GM23248 (cell line): ENCODE measurements at regions not wholly inside any gene's neighbourhood (a gene's known extent, or its start where the extent isn't known, plus 50 kb on each side); places are given as distances from the start of the nearest gene placed in this dataset.

ENCODE experiments used
- EZH2 ChIP-seq: fragments of 200-600 bp; sonication (generic); IDR thresholded peaks from 2 replicates; pipeline ENCODE4 v1.6.1; 2018; ENCODE audit warnings: antibody characterized with exemption, mild to moderate bottlenecking; ENCODE audit not compliant: insufficient read depth, poor library complexity, severe bottlenecking
- EZH2phosphoT487 ChIP-seq: fragments of 200-600 bp; sonication (generic); IDR thresholded peaks from 2 replicates; pipeline ENCODE4 v1.6.1; 2018; ENCODE audit warnings: antibody characterized with exemption, moderate library complexity, mild to moderate bottlenecking, low read depth; ENCODE audit not compliant: insufficient read depth

- TF ChIP-seq EZH2phosphoT487 (no peak), EZH2 (no peak)
These were observed 522.4 kb downstream of the CCSER2 start for GRCh38 chr10:84850826-84851225.
